Gastroesophageal sphincter (tissue), 3 donors: ENCODE measurements at regions not wholly inside any gene's neighbourhood (a gene's known extent, or its start where the extent isn't known, plus 50 kb on each side); places are given as distances from the start of the nearest gene placed in this dataset.

ENCODE experiments used
- CTCF ChIP-seq, 4 experiments: fragments of 200-600 bp in 2 of 4; fragments of 450-650 bp in 2 of 4; sonication (generic) in 1 of 4; IDR thresholded peaks; one replicate each; pipeline ENCODE4 v1.5.1; 2017 to 2019; ENCODE audit warnings: antibody characterized with exemption in 4 of 4, mild to moderate bottlenecking in 2 of 4, moderate library complexity in 2 of 4
- EP300 ChIP-seq: sonication (generic); formaldehyde crosslinking; IDR thresholded peaks from one replicate; pipeline ENCODE4 v1.6.1; 2017; ENCODE audit warnings: antibody characterized with exemption, mild to moderate bottlenecking
- POLR2A ChIP-seq, 2 donors: fragments of 450-650 bp; IDR thresholded peaks; one replicate each; pipeline ENCODE4 v1.6.1; 2017; ENCODE audit warnings: antibody characterized with exemption in 2 of 2, mild to moderate bottlenecking in 2 of 2, moderate library complexity in 1 of 2
- POLR2AphosphoS5 ChIP-seq: sonication (generic); formaldehyde crosslinking; IDR thresholded peaks from one replicate; pipeline ENCODE4 v1.6.1; 2017; ENCODE audit warnings: antibody characterized with exemption

- no peak for TF ChIP-seq CTCF (IDR thresholded peaks at IDR 0.05)
- no peak for TF ChIP-seq POLR2A (IDR thresholded peaks at IDR 0.05)
- no peak for TF ChIP-seq EP300
- no peak for TF ChIP-seq POLR2AphosphoS5
These were observed 195.0 kb downstream of the IGLL1 start for GRCh38 chr22:23384923-23385677.
